GM11168 (cell line): ENCODE measurements at regions not wholly inside any gene's neighbourhood (a gene's known extent, or its start where the extent isn't known, plus 50 kb on each side); places are given as distances from the start of the nearest gene placed in this dataset.

ENCODE experiments used
- in situ Hi-C: fragments of 300-500 bp; cut with MboI; formaldehyde crosslinking; loops from one replicate; pipeline ENCODE4 v1.12.0; 2022; ENCODE audit warnings: low sequenced_read_pairs; ENCODE audit not compliant: unreplicated experiment

DNA sequence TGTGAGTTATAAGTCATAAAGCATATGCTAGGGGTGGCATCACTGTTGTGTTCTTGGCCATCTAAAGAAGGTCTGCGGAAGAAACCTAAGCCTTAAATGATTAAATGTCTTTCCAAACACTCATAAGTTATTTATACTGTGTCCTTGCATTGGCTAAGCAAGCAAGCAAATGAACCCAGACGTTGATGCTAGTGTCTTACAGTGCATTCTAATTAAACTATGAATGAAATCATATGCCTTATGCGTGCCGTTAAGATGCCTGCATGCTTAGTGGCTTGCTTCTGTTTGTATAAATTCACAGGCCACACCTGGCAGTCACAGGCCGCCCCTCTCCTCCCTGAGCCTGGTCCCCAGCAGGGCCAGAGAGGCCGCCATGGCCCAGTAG lies 49.9 kb downstream of the RIN2 start:
- in situ Hi-C loops = no loop called here

GRCh38 chr20:19808498-19808897 lies 50.4 kb downstream of the RIN2 start:
- in situ Hi-C loops = no loop called here

GRCh38 chr20:19809505-19809904 lies 51.4 kb downstream of the RIN2 start:
- in situ Hi-C loops = no loop called here

DNA sequence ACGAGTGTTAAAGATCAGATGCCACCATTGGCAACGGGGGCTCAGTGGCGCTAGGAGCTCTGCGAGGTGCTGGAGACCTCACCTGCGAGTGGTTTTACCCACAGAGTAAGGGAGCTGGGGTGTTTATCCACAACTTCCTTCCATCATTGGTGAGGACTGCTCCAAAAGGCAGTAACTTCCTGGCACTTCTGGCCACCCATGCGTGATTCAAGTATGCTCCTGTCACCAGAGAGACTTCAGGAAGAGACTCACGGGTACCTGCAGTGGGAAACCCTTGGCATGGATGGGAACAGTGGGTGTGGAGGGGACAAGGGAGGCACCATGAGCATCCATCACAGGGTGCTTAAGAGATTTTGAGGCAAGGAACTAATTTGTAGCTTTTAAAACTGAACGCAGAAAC lies 53.2 kb downstream of the RIN2 start:
- in situ Hi-C loops = no loop called here

DNA sequence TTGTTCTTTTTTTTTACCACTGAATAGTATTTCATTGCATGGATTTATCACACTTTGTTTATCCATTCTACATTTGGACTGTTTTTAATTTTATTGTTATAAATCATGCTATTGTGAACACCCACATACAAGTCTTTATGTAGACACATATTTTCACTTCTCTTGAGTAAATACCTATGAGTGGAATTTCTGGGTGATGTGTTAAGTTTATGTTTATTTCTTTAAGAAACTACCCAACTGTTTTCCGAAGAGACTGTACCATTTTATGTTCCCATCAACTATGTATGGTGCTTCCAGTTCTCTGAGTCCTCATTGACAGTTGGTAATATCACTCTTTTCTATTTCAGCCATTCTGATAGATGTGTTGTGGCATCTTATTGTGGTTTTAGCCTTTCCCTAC lies 54.0 kb downstream of the RIN2 start:
- in situ Hi-C loops = no loop called here

- in situ Hi-C loops = no loop called here
Observed at GRCh38 chr20:19812696-19813095, 54.6 kb downstream of the RIN2 start.

- in situ Hi-C loops = no loop called here
Observed at GRCh38 chr20:19813846-19814640, 56.0 kb downstream of the RIN2 start.

- in situ Hi-C loops = no loop called here
Observed at GRCh38 chr20:19815553-19815991, 57.5 kb downstream of the RIN2 start.

DNA sequence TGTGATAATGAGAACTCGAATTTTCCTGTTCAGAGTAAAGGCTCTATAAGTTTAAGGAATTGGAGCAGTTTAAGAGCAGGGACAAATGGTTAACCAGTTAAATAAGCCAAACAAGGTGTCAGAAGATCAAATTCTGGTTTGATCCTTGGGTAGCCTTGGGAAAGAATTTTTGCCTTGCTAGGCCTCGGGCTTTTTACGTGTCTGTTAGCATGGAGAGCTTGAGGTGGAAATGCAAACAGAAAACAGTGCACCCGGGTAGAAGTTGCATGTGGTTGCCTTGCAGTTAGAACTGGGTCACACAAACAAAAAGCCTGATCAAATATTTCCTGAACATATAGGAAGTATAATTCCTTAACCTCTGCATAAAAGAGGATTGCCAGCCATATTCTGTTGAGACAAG lies 58.3 kb downstream of the RIN2 start:
- in situ Hi-C loops = no loop called here

DNA sequence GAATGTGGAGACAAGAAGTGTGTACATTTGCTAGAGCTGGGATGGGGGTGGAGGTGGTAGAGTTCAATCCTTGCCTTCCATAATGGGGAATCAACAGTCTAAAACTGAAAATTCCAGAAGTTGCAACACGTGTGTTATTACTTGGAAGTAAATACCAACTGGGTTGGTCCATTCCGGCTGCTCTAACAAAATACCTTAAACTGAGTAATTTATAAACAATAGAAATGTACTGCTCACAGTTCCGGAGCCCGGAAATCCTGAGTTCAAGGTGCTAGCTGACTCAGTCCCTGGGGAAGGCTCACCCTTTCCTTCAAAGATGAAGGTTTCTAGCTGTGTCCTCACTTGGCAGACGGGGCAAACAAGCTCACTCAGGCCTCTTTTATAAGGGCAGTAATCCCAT lies 59.0 kb downstream of the RIN2 start:
- in situ Hi-C loops = no loop called here

DNA sequence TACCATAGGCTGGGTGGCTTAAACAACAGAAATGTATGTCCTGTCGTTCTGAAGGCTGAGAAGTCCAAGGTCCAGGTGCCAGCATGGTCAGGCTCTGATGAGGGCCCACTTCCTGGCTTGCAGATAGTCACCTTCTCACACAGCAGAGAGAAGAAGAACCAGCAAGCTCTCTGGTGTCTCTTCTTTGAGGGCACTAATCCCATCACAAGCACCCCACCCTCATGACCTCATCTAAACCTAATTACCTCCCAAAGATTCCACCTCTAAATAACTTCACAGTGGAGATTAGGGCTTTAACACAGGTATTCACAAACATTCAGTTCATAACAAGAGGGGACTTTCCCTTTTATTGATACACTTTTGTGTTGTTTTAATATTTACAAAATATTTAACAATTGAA lies 61.1 kb downstream of the RIN2 start:
- in situ Hi-C loops = no loop called here

GRCh38 chr20:19820555-19821211 lies 62.6 kb downstream of the RIN2 start:
- in situ Hi-C loops = no loop called here

- in situ Hi-C loops = no loop called here
Observed at GRCh38 chr20:19821606-19822005, 63.5 kb downstream of the RIN2 start.

- in situ Hi-C loops = no loop called here
Observed at GRCh38 chr20:19823216-19823615, 65.2 kb downstream of the RIN2 start.

DNA sequence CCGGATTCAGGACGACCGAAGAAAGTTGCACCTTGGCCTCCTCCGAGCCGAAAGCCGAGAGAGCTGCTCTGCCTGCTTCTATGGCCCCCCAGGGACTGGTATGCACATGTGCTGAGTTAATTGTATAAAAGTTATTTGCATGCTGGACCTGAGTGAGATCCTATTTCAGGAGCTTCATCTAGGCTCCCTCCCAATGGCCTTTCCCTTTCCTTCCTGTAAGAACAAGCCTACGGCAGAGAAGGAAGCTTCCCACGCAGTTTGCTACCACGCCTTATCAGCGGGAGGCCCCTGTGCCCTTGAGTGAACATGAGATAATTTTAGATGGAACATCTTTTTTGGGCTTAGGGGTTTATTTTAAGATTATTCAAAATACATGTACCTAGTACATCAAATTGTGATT lies 65.9 kb downstream of the RIN2 start:
- in situ Hi-C loops = no loop called here

GRCh38 chr20:19824861-19825260 lies 66.8 kb downstream of the RIN2 start:
- in situ Hi-C loops = no loop called here

- in situ Hi-C loops = no loop called here
Observed at GRCh38 chr20:19826179-19826914, 68.3 kb downstream of the RIN2 start.

DNA sequence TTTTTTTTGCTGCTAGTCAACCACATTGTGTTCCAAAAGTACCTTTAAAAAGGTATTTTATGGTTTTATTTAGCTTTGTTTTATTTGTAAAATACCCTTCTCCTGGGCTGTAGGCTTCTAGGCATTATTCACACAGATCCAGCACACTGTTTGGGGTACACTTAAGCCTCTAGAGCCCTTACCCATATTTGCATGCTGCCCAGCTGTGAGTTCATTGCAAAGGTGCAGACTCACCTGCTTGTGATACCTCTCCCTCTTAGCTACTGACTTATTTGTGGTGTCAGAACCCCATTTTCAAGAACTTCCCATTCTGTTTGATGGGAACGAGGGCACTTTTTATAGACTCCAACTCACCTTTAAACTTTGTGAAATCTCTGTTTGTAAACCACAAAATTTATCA lies 69.8 kb downstream of the RIN2 start:
- in situ Hi-C loops = no loop called here

DNA sequence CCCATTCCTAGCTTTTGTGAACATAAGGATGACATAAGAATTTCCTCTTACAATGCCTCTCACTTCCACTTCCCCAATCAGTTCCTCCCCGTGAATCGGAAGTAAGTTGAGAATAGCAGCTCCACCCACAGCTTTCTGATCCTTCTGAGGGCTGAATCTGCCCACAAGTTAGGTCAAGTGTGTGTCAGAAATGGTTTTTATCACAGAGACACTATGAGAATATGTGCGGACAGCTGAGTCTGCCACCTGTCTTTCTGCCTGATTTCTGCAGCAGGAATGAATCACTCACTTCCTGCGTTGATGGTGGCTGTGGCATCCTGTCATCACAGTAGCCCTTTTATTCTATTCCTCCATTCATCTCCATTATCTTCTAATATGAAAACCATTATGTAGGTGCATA lies 70.2 kb downstream of the RIN2 start:
- in situ Hi-C loops = no loop called here

DNA sequence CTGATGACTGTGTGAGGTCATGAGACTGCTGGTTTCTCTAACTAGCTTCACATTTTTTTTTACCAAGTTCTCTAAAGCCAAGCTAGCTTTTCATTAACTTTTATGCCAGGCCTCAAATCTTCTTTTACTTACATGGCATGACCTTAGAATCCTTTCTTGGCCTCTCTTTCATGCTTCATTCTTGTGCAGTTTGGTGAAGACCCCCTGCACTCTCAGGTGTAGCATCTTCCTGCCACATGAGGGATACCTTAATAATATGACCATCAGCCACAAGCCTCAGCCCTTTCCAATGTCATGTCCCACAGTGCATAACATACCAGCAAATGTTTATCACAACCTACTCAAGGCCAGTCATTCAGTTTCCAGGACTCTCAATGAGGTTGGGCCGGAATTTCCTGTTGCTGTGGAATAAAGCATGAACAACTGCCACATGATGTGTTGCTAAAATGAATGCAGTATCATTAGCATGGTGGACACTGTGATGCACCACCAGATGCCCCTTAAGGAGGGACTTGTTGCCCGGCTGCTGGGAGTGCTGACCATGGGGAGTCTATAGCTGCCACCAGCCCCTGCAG lies 72.2 kb downstream of the RIN2 start:
- in situ Hi-C loops = no loop called here

DNA sequence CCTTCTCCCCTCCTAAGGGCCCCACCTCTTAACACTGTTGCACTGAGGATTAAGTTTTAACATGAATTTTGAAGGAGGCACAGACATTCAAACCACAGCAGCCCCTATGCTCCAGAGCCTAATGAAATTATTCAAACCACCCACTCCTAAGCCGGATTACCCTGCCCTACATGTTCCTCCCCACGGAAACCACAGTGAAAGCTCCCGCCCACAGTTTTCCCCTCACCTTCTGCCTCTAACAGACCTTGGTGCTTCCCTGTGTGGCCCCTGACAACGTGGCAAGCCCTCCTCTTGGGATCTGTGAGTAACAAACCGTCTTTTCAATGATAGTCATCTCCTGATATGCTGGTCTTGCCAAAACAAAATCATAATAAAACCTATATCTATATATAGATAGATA lies 74.8 kb downstream of the RIN2 start:
- in situ Hi-C loops = no loop called here
